Activated T-cell treated with anti-CD3 and anti-CD28 coated beads, Interleukin-2, amount 50 U/mL, for 24 hours (primary cell): ENCODE measurements at regions not wholly inside any gene's neighbourhood (a gene's known extent, or its start where the extent isn't known, plus 50 kb on each side); places are given as distances from the start of the nearest gene placed in this dataset.
"Not testable (repeated sequence)": the region's sequence is repeated elsewhere in the genome, so short reads cannot be mapped to it uniquely, and the experiment has no call there.

Experiments
- DNase-seq: peaks from one replicate; pipeline ENCODE4 v3.0.0-alpha.2; 2020
- H3K27ac Mint-ChIP-seq: 2 replicates; pipeline ENCODE4 v1.8.0; 2020; ENCODE audit warnings: mild to moderate bottlenecking, mixed read lengths
- H3K27me3 Mint-ChIP-seq: 2 replicates; pipeline ENCODE4 v1.8.0; 2020; ENCODE audit warnings: mixed read lengths
- H3K36me3 Mint-ChIP-seq: 2 replicates; pipeline ENCODE4 v1.8.0; 2020; ENCODE audit warnings: low read depth, mixed read lengths
- H3K4me1 Mint-ChIP-seq: 2 replicates; pipeline ENCODE4 v1.8.0; 2020; ENCODE audit warnings: low read depth, mixed read lengths
- H3K4me3 Mint-ChIP-seq: 2 replicates; pipeline ENCODE4 v1.8.0; 2020; ENCODE audit warnings: mild to moderate bottlenecking, moderate library complexity, mixed read lengths
- H3K9me3 Mint-ChIP-seq: 2 replicates; pipeline ENCODE4 v1.8.0; 2020; ENCODE audit warnings: mixed read lengths

DNA sequence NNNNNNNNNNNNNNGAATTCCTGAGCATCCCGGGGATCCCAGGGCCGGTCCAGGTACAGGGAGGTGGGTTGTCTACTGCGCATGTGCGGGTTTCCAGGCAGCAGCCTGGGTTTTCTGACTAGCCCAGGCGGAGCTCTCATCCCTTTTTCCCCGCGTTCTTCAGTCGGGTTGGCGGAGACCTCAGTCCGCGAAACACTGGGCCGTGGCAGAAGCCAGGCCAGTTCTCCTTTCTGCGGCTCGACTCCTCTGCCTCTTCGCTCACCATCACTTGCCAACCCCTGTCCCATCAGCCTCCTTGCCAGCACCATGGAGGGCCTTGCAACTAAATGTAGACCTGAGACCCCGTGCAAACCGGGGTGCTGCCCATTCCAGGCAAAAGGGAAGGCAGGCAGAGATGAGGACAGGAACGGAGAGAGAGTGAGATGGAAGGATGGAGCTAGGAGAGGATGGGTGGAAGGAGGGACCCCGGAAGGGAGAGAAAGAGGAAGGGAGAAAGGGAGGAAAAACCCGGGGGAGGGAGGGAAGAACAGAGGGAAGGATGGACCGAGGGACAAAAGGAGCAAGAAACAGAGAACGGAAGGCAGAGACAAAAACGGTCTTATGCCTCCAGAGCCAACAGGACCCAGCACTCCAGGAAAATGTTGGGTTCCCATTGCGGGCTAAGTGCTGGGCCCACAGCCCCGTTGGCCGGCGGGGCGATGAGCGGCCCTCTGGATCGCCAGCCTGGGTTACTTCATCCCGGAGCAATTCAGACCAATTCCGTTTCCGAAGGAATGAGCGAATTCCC, 445.4 kb upstream of the DEFB115 start:
- Mint-ChIP-seq H3K4me1 (no peaks in the 10 kb centered on the region), H3K27ac (no peak overlapping the region), H3K27me3 (no peaks in the 10 kb centered on the region), H3K4me3 (no peak overlapping the region), H3K9me3 (peaks cover 15% of the 10 kb centered on the region), H3K36me3 (no peaks in the 10 kb centered on the region)
- DNase-seq = no peak

DNA sequence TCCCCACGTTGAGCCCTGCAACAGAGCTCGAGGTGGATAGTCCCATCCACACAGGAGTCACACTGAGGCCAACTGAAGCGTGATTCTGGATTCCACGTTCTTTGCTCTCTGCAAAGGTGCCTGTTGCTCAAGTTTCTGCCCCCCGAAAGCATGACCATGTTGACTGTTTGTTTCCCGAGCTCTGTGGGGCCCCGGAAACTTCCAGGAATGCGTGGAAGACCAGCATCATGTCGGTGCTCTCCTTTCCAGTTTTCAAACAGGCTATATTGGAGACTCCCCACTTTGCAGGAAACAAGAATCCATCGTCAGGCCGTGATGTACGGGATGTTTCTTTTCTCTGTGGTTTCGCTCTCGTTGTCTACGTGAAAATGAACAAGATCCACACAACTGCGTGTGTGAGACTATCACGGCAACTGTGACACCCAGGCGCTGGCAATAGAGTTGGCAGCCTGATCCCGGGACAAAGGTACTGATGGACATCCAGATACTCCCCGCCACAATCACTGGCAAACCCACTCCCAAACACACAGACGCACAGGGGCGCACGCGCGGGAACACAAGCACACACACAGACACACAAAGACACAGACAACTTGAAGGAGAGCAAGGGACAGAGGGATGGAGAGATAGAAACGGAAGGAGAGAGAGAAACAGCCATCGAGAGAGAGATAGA, 444.6 kb upstream of the DEFB115 start:
- no peaks in the 10 kb centered on the region for H3K36me3 Mint-ChIP-seq
- no peak overlapping the region for H3K27ac Mint-ChIP-seq
- H3K4me3 Mint-ChIP-seq = no peak overlapping the region
- H3K9me3 Mint-ChIP-seq = peaks cover 15% of the 10 kb centered on the region
- no peaks in the 10 kb centered on the region for H3K27me3 Mint-ChIP-seq
- DNase-seq = no peak
- H3K4me1 Mint-ChIP-seq = no peaks in the 10 kb centered on the region

DNA sequence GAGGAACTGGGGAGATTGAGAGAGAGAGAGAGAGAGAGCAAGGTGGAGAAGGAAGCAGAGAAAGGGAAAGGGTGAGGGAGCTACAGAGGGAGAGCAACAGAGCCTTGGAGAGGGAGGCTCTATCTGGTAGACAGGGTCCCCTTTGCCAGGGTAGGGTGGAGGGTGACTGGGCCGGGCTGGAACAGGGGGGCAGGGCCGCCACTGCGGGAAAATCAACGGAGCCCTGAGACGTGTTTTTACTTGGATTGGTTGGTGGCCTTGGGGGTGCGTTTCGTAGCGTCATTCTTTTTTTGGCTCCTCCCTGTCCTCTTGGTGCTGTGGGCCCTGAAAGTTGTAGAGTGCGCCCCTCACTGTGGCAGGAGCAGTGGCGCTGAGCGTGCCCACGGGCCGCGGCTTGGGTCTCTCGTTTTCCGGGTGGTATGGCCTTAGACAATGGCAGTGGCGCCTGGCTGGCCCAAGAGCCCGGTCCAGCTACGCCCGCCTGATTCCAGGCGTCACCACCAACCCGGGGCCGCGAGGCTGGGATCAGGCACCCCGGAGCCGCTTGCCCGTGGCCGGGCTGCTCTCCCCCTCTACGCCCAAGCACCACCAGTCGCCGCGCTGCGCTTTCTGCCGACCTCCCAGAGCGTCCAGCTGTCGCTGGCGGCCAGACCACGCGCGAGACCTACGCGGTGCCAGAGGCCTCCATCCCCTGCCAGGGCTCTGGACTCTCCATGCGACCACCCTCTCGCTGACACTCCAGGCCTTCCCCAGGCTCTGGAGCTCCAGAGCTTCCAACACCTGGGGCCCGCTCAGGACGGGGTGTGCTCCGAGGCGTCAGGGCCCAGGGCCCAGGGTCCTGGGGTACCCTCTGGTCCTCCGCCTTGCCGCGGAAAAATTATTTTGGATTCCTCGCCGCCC, 443.8 kb upstream of the DEFB115 start:
- H3K9me3 Mint-ChIP-seq = peaks cover 15% of the 10 kb centered on the region
- not testable (repeated sequence) for DNase-seq, H3K4me3 Mint-ChIP-seq, H3K4me1 Mint-ChIP-seq, H3K27me3 Mint-ChIP-seq, H3K36me3 Mint-ChIP-seq, H3K27ac Mint-ChIP-seq

DNA sequence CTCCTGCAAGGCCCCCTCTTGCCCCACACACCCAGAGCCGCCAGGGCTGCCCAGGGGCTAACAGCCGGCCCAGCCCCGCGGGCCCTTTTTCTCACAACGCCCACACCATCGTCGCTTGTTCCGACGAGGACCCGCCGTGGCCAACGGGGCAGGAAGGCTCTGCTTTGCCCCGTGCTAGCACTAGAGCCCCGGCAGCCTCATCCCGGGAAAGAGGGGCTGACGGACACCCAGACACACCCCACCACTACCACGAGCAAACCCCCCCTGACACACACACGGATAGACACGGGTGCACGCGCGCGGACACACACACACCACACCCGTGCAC, 443.2 kb upstream of the DEFB115 start:
- not testable (repeated sequence) for H3K27ac Mint-ChIP-seq, H3K4me3 Mint-ChIP-seq, H3K4me1 Mint-ChIP-seq

DNA sequence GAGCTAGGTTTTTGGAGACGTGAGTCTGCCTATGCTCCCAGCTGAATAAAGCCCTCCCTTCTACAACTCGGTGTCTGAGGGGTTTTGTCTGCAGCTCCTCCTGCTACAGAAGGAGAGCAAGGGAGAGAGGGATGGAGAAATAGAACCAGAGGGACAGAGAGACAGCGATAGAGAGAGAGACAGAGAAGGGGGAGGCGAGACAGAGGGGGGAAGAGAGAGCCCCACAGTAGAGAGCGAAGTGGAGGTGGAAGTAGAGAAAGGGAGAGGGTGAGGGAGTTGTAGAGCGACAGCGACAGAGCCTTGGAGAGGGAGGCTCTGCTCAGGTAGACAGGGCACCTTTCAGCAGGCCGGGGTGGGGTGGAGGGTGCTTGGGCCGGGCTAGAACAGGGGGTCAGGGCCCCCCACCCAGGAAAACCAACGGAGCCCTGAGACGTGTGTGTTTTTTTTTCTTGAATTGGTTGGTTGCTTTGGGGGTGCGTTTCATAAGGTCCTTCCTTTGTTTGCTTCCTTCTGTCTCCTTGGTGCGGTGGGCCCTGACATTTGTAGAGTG, 442.4 kb upstream of the DEFB115 start:
- H3K36me3 Mint-ChIP-seq, DNase-seq, H3K27ac Mint-ChIP-seq, H3K27me3 Mint-ChIP-seq, H3K4me1 Mint-ChIP-seq, H3K4me3 Mint-ChIP-seq: not testable (repeated sequence)
- H3K9me3 Mint-ChIP-seq = peaks cover 15% of the 10 kb centered on the region

More for the DNA sequence above, 443.2 kb upstream of the DEFB115 start:
- H3K36me3 Mint-ChIP-seq, DNase-seq, H3K27me3 Mint-ChIP-seq: not testable (repeated sequence)
- H3K9me3 Mint-ChIP-seq = peaks cover 15% of the 10 kb centered on the region

DNA sequence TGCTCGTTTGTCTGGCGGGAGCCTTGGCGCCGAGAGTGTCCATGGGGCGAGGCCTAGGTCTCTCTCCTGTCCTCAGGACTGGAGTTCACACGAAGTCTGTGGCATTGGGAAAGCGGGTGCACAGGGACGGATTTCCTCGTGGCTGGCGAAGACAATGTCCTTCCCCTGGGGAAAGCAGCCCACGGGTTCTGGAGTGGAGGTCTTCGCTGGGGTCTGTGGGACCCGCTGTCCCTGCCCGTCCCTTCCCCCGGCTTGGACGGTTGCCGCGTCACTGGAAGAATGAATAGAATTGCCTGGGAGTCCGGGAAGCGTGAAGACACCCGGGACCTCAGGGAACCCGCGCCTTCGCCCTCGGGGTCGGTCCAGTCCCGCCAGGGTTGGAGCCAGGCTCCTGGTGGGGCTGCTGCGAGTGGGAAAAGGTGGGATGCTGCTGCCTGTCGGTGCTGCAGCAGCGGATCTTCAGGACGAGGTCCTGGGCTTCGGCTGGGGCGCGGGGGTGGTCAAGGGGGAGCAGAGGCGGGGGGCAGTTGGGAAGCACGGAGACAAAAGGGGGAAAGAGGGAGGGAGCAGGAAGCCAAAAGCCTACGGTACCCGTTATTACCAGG, 441.8 kb upstream of the DEFB115 start:
- peaks cover 15% of the 10 kb centered on the region for H3K9me3 Mint-ChIP-seq
- no peaks in the 10 kb centered on the region for H3K36me3 Mint-ChIP-seq
- DNase-seq = no peak
- no peaks in the 10 kb centered on the region for H3K27me3 Mint-ChIP-seq
- H3K27ac Mint-ChIP-seq = no peak overlapping the region
- no peak overlapping the region for H3K4me3 Mint-ChIP-seq
- H3K4me1 Mint-ChIP-seq = no peaks in the 10 kb centered on the region

DNA sequence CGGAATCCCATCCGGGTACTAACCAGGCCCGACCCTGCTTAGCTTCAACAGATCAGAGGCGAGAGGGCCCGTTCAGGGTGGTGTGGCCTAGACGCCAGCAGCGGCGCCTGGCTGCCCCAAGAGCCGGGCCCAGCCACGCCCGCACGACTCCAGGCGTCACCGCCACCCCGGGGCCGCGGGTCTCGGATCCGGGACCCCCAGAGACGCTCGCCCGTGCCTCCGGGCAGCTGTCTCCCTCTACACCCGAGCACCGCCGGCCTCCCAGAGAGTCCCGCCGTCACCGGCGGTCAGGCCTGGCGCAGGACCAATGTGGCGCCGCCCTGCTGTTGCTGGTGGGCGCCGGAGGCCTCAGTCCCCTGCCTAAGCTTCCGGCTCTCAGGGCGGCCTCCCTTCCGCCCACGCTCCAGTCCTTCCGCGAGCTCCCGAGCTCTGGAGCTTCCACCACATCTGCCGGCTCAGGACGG, 441.2 kb upstream of the DEFB115 start:
- no peak overlapping the region for H3K4me3 Mint-ChIP-seq
- peaks cover 15% of the 10 kb centered on the region for H3K9me3 Mint-ChIP-seq
- no peaks in the 10 kb centered on the region for H3K36me3 Mint-ChIP-seq
- no peaks in the 10 kb centered on the region for H3K27me3 Mint-ChIP-seq
- no peak overlapping the region for H3K27ac Mint-ChIP-seq
- DNase-seq = no peak
- no peaks in the 10 kb centered on the region for H3K4me1 Mint-ChIP-seq

DNA sequence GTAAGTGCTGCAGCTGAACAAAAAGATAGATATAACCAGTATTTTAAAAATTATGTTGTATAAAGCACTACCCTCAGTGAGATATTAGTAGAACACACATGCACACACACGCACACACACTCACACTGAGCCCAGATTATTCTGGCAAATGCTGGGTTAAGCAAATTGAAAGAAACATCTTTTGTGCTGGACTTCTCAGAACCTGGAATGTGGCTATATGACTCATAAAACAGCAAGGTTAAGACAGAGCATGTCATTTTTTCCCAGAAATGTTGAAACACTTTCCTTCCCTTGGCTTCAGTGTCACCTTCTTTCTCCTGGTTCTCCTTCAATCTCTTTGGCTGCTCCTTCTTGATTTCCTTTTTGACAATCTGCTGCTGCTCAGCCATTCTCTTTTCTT, 435.8 kb upstream of the DEFB115 start:
- not testable (repeated sequence) for H3K4me1 Mint-ChIP-seq, H3K27ac Mint-ChIP-seq, DNase-seq, H3K9me3 Mint-ChIP-seq, H3K36me3 Mint-ChIP-seq, H3K27me3 Mint-ChIP-seq, H3K4me3 Mint-ChIP-seq

DNA sequence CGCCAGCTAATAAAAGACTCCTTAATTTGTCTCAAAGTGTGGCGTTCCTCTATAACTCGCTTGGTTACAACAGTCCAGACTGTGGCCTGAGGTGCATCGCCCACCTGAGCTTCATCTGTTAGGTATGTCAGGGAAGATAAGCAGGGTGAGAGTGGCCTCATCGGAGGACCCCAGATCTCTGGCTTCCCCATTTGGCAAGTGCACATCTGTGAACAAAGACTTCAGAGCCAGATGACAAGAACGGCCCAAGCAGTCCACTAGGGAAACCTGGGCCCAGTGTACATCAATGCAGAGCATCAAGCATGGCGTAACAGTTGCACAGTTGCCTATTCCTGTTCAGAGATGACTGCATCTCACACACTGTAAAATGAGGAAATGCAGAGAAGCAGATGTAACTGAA, 432.8 kb upstream of the DEFB115 start:
- H3K27me3 Mint-ChIP-seq, DNase-seq, H3K36me3 Mint-ChIP-seq, H3K4me1 Mint-ChIP-seq, H3K4me3 Mint-ChIP-seq, H3K27ac Mint-ChIP-seq: not testable (repeated sequence)
- H3K9me3 Mint-ChIP-seq = peaks cover 17% of the 10 kb centered on the region

DNA sequence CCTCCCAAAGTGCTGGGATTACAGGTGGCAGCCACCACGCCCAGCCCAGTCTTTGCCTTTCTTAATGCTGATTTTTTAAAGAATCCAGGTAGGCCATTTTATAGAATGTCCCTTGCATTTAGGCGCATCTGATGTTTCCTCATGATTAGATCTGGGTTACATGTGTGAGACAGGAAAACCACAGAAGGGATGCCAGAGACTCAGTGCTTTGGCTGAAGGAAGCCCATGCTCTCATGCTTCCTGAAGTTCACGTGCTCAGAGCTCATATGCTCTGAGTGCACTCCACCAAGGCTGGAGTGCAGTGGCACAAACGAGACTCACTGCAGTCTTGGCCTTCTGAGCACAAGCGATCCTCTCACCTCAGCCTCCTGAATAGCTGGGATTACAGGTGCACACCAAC, 411.5 kb upstream of the DEFB115 start:
- H3K36me3 Mint-ChIP-seq, H3K27ac Mint-ChIP-seq, DNase-seq, H3K27me3 Mint-ChIP-seq, H3K4me3 Mint-ChIP-seq, H3K4me1 Mint-ChIP-seq: not testable (repeated sequence)
- H3K9me3 Mint-ChIP-seq = peaks cover 23% of the 10 kb centered on the region

DNA sequence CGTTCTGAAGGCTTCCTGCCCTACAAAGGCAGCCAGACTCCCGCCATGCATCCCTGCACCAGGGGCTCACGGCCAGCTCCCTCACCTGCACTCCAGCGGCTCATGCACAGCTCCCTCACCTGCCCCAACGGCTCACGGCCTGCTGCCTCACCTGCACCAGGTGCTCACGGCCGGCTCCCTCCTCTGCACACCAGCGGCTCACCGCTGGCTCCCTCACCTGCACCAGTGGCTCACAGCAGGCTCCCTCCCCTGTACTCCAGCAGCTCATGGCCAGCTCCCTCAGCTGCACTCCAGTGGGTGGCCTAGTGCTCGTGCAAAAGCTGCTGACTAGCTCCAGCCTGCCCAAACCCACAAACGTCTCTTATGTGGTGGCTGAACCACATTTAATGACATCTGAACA, 389.2 kb upstream of the DEFB115 start:
- not testable (repeated sequence) for H3K4me1 Mint-ChIP-seq, DNase-seq, H3K27me3 Mint-ChIP-seq, H3K4me3 Mint-ChIP-seq, H3K36me3 Mint-ChIP-seq, H3K27ac Mint-ChIP-seq
- H3K9me3 Mint-ChIP-seq = peaks cover 31% of the 10 kb centered on the region

DNA sequence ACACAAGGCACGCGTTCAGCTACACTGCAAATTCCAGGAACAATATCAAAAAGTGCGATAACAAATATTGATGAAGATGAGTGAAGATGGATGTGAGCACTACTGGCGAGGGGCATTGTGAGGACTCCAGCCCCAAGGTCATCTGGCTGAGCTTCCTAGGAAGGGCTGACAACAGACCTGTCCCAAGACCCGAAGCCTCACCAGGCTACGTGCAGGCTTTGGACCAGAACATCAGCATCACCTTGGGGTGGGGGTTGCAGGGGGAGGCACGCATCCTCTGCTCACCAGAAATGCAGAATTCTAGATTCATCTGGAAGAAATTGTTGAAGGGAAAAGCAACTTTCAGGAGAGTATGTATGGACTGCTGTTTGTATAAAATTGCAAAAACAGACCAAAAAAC, 386.3 kb upstream of the DEFB115 start:
- H3K4me3 Mint-ChIP-seq, H3K36me3 Mint-ChIP-seq, DNase-seq, H3K27ac Mint-ChIP-seq, H3K27me3 Mint-ChIP-seq, H3K4me1 Mint-ChIP-seq: not testable (repeated sequence)
- peaks cover 40% of the 10 kb centered on the region for H3K9me3 Mint-ChIP-seq

DNA sequence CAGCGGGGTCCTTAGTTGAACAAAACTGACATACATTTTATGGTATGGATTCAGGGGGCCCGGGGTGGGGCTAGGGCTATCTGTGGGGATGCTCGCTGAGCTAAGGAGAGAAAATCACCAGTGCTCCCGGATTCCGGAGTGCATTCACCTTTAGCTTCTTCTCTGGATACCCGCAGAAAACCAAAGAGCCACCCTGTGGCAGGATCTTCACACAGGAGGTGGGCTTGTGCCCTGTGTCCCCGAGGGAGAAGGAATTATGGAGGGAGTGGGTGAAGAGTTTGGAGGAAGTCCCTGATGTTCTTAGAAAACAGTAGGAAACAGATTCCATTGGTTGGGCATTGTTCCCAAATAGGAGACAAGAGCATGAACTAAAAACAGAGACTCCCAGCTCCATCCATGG, 385.2 kb upstream of the DEFB115 start:
- H3K4me1 Mint-ChIP-seq, H3K36me3 Mint-ChIP-seq, DNase-seq, H3K4me3 Mint-ChIP-seq, H3K27me3 Mint-ChIP-seq, H3K27ac Mint-ChIP-seq: not testable (repeated sequence)
- peaks cover 42% of the 10 kb centered on the region for H3K9me3 Mint-ChIP-seq

DNA sequence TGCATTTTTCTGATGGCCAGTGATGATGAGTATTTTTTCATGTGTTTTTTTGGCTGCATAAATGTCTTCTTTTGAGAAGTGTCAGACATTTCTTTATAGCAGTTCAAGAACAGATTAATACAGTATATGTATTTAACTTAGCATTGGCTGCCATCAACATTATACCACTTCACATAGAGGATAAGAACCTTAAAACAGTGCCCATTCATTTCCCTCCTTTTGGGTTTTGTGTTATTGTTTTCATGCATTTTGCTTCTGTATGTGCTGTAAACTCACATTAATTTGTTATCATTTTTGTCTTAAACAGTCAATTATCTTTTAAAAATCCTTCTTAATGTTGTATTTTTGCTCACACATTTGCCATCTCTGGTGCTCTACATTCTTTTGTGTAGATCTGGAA, 381.6 kb upstream of the DEFB115 start:
- not testable (repeated sequence) for H3K27ac Mint-ChIP-seq, H3K36me3 Mint-ChIP-seq, H3K27me3 Mint-ChIP-seq, H3K4me3 Mint-ChIP-seq, DNase-seq, H3K4me1 Mint-ChIP-seq
- peaks cover 35% of the 10 kb centered on the region for H3K9me3 Mint-ChIP-seq
